DOHH2 (cell line): ENCODE measurements at regions not wholly inside any gene's neighbourhood (a gene's known extent, or its start where the extent isn't known, plus 50 kb on each side); places are given as distances from the start of the nearest gene placed in this dataset.

ENCODE experiments used
- H3F3A ChIP-seq: fragments of 200-600 bp; sonication (generic), shearing (Covaris generic); 2 replicates; pipeline ENCODE4 v1.6.0; 2016; ENCODE audit warnings: antibody characterized with exemption, mild to moderate bottlenecking; ENCODE audit not compliant: control insufficient read depth, insufficient read depth
- H3K27ac ChIP-seq: fragments of 200-600 bp; sonication (generic); 2 replicates; pipeline ENCODE4 v1.5.1; 2014; ENCODE audit warnings: low read depth, mild to moderate bottlenecking, low read length, moderate library complexity
- H3K27me3 ChIP-seq: fragments of 200-600 bp; sonication (generic); 2 replicates; pipeline ENCODE4 v1.6.1; 2014; ENCODE audit warnings: mild to moderate bottlenecking, low read length, mixed read lengths; ENCODE audit not compliant: control insufficient read depth
- H3K36me3 ChIP-seq: fragments of 200-600 bp; sonication (generic); 2 replicates; pipeline ENCODE4 v1.6.1; 2014; ENCODE audit warnings: mild to moderate bottlenecking, low read length, moderate library complexity, mixed read lengths; ENCODE audit not compliant: control insufficient read depth
- H3K4me1 ChIP-seq: fragments of 200-600 bp; sonication (generic); 2 replicates; pipeline ENCODE4 v1.6.1; 2014; ENCODE audit warnings: mild to moderate bottlenecking, low read length, mixed read lengths; ENCODE audit not compliant: control insufficient read depth
- H3K4me2 ChIP-seq: fragments of 200-600 bp; sonication (generic); 2 replicates; pipeline ENCODE4 v1.6.0; 2014; ENCODE audit warnings: mild to moderate bottlenecking, low read length, moderate library complexity
- H3K4me3 ChIP-seq: fragments of 200-600 bp; sonication (generic); 2 replicates; pipeline ENCODE4 v1.5.1; 2014; ENCODE audit warnings: mild to moderate bottlenecking, low read length, mixed read lengths
- H3K79me2 ChIP-seq: fragments of 200-600 bp; sonication (generic); 2 replicates; pipeline ENCODE4 v1.6.1; 2014; ENCODE audit warnings: mild to moderate bottlenecking, low read length, mixed read lengths; ENCODE audit not compliant: control insufficient read depth
- H3K9me2 ChIP-seq: fragments of 200-600 bp; sonication (generic); replicated peaks from 2 replicates; pipeline ENCODE4 v1.6.1; 2014; ENCODE audit warnings: mild to moderate bottlenecking, low read length, mixed read lengths; ENCODE audit not compliant: control insufficient read depth
- H3K9me3 ChIP-seq: fragments of 200-600 bp; sonication (generic); 2 replicates; pipeline ENCODE4 v1.6.1; 2014; ENCODE audit warnings: antibody characterized with exemption, low read length, mixed read lengths; ENCODE audit not compliant: control insufficient read depth, insufficient read depth
- H4K20me1 ChIP-seq: fragments of 200-600 bp; sonication (generic); 2 replicates; pipeline ENCODE4 v1.6.0; 2014; ENCODE audit warnings: low read depth, mild to moderate bottlenecking, antibody characterized with exemption, low read length, moderate library complexity; ENCODE audit not compliant: control insufficient read depth, insufficient read depth
- EZH2phosphoT487 ChIP-seq: fragments of 200-600 bp; sonication (generic); IDR thresholded peaks from 2 replicates; pipeline ENCODE4 v1.6.1; 2017; ENCODE audit warnings: borderline replicate concordance, mild to moderate bottlenecking, antibody characterized with exemption, low read length, moderate library complexity, mixed read lengths
- TF ChIP-seq, protein P1 (sequence below): fragments of 200-600 bp; sonication (generic); IDR thresholded peaks from one replicate; pipeline ENCODE4 v1.5.1; 2014; ENCODE audit warnings: antibody characterized with exemption, mild to moderate bottlenecking, low read depth, low read length; ENCODE audit not compliant: poor library complexity, severe bottlenecking

DNA sequence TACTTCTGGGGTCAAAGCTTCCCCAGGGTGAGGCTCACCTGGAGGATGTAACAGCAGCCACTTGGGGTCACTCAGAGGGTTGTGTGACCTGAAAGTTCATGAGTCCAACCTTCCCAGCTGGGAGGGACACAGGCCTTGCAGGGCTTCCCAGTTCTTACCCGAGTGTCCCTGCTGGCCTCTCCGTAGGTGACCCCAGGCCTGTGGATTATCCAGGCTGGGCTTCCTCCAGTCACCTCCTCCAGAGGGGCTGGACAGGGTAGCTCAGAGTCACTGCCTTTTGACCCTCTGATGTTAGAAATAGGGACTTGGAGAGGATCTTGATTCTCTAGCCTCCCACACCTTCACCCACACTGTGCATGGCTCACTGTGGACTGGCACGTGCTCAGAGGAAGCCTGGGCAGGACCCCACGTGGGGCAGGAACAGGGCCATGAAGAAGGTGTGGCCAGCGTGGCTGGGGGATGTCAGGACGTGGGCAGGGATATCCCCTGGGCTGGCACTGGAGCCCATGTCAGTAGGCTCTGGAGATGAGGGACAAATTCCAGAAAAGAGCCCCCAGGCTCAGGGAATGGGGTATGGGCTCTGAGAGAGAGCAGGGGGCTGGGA lies 131.8 kb downstream of the ACTL8 start:
- Histone ChIP-seq H3K4me2 (no peak overlapping the region), H3K9me3 (no peaks in the 10 kb centered on the region), H3K4me1 (no peaks in the 10 kb centered on the region), H3K79me2 (no peaks in the 10 kb centered on the region), H3K27me3 (no peaks in the 10 kb centered on the region), H3K9me2 (no peaks in the 10 kb centered on the region), H3K27ac (no peak overlapping the region), H4K20me1 (no peaks in the 10 kb centered on the region), H3K4me3 (no peak overlapping the region), H3F3A (no peaks in the 10 kb centered on the region), H3K36me3 (no peaks in the 10 kb centered on the region)
- TF ChIP-seq EZH2phosphoT487: no peak
- TF ChIP-seq, protein P1, sequence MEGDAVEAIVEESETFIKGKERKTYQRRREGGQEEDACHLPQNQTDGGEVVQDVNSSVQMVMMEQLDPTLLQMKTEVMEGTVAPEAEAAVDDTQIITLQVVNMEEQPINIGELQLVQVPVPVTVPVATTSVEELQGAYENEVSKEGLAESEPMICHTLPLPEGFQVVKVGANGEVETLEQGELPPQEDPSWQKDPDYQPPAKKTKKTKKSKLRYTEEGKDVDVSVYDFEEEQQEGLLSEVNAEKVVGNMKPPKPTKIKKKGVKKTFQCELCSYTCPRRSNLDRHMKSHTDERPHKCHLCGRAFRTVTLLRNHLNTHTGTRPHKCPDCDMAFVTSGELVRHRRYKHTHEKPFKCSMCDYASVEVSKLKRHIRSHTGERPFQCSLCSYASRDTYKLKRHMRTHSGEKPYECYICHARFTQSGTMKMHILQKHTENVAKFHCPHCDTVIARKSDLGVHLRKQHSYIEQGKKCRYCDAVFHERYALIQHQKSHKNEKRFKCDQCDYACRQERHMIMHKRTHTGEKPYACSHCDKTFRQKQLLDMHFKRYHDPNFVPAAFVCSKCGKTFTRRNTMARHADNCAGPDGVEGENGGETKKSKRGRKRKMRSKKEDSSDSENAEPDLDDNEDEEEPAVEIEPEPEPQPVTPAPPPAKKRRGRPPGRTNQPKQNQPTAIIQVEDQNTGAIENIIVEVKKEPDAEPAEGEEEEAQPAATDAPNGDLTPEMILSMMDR: no peak

GRCh38 chr1:17887661-17888371 lies 132.7 kb downstream of the ACTL8 start:
- H3K9me2 ChIP-seq: no peaks in the 10 kb centered on the region
- H4K20me1 ChIP-seq: no peaks in the 10 kb centered on the region
- no peaks in the 10 kb centered on the region for H3K79me2 ChIP-seq
- no peaks in the 10 kb centered on the region for H3K36me3 ChIP-seq
- H3F3A ChIP-seq: no peaks in the 10 kb centered on the region
- no peaks in the 10 kb centered on the region for H3K4me1 ChIP-seq
- H3K9me3 ChIP-seq: no peaks in the 10 kb centered on the region
- H3K27ac ChIP-seq: no peak overlapping the region
- H3K4me3 ChIP-seq: no peak overlapping the region
- TF ChIP-seq, protein P1: no peak
- TF ChIP-seq EZH2phosphoT487: no peak
- no peak overlapping the region for H3K4me2 ChIP-seq
- no peaks in the 10 kb centered on the region for H3K27me3 ChIP-seq

DNA sequence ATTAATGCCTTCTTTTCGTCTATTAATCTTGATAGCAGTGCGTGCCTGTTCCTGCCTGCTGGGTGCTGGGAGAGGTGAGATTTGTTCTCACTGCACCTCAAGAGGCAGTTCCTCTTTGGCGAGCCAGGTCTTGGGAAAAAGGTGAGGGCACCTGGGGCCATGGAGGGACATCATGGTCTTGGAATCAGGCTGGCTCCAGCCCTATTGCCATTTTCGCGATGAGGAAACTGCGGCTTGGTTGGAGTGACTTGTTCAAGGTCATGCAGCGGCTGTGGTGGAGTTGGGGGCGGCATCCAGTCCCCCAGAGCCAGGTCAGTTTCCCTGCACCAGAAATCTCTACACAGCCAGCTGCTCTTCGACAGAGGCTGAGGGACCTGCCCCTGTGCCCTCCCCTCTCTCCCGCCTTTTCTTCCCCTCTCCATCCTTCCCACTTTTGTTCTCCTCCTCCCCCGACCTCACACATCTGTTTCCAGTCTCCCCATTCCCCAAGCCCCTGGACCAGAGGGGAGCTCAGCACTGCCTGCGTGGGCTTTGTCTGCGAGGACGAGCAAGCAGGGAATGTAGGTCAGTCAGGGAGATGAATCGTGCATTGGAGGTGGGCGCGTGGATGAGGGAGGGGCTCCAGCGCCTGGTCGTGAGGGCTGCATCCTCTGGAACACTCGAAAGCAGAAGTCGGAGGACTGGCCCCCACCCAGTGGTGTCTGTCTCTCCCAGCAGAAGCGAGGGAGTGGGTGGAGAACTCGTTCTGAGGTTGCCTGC lies 135.1 kb downstream of the ACTL8 start:
- Histone ChIP-seq H3K4me1 (no peaks in the 10 kb centered on the region), H3K4me3 (no peak overlapping the region), H4K20me1 (no peaks in the 10 kb centered on the region), H3K79me2 (no peaks in the 10 kb centered on the region), H3K4me2 (no peak overlapping the region), H3K27me3 (no peaks in the 10 kb centered on the region), H3K36me3 (no peaks in the 10 kb centered on the region), H3K27ac (no peak overlapping the region), H3K9me3 (no peaks in the 10 kb centered on the region), H3K9me2 (no peaks in the 10 kb centered on the region), H3F3A (no peaks in the 10 kb centered on the region)
- no peak for TF ChIP-seq EZH2phosphoT487
- TF ChIP-seq, protein P1: no peak
